GM06990 (cell line): ENCODE measurements at regions not wholly inside any gene's neighbourhood (a gene's known extent, or its start where the extent isn't known, plus 50 kb on each side); places are given as distances from the start of the nearest gene placed in this dataset.

Experiments used
- DNase-seq: peaks from one replicate; pipeline ENCODE4 v3.0.0-alpha.2; 2011; ENCODE audit not compliant: insufficient read length; ENCODE audit errors: extremely low read depth
- H3K27me3 ChIP-seq: replicated peaks from 2 replicates; pipeline ENCODE4 v1.6.0; 2011; ENCODE audit warnings: low read length; ENCODE audit not compliant: control insufficient read depth, insufficient read depth
- H3K36me3 ChIP-seq: 2 replicates; pipeline ENCODE4 v1.5.1; 2011; ENCODE audit warnings: low read length; ENCODE audit not compliant: control insufficient read depth, insufficient read depth
- H3K4me3 ChIP-seq: replicated peaks from 2 replicates; pipeline ENCODE4 v1.5.1; 2011; ENCODE audit warnings: low read depth, mild to moderate bottlenecking, control low read depth, low read length
- CTCF ChIP-seq: IDR thresholded peaks from 2 replicates; pipeline ENCODE4 v1.5.1; 2011; ENCODE audit warnings: low read length, control low read depth, mild to moderate bottlenecking, inconsistent platforms; ENCODE audit not compliant: insufficient read depth, poor library complexity, severe bottlenecking

DNA sequence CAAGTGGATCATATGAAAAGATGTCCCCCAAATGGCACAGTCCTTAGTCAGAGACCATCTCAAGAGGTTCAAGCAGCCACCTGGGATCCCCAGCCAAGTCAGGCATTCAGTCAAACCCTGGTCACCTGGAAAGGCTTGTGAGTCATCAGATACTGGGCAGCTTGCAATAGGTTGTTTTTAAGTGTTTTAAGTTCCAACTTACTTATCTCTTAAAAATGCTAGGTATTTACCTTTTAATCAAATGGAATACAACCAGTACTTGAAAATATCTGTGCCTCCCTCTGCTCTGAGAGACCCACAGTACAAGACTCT is 262.2 kb downstream of the WDR11 start:
- Histone ChIP-seq H3K36me3 (no peaks in the 10 kb centered on the region), H3K4me3 (no peak overlapping the region), H3K27me3 (no peaks in the 10 kb centered on the region)
- DNase-seq = no peak
- TF ChIP-seq CTCF = no peak

GRCh38 chr10:121113911-121114310 is 262.7 kb downstream of the WDR11 start:
- Histone ChIP-seq H3K4me3 (no peak overlapping the region), H3K36me3 (no peaks in the 10 kb centered on the region), H3K27me3 (no peaks in the 10 kb centered on the region)
- TF ChIP-seq CTCF = no peak
- DNase-seq = no peak

GRCh38 chr10:121115154-121115553 is 264.0 kb downstream of the WDR11 start:
- no peaks in the 10 kb centered on the region for H3K27me3 ChIP-seq
- H3K4me3 ChIP-seq = no peak overlapping the region
- no peaks in the 10 kb centered on the region for H3K36me3 ChIP-seq
- no peak for DNase-seq
- TF ChIP-seq CTCF = no peak

DNA sequence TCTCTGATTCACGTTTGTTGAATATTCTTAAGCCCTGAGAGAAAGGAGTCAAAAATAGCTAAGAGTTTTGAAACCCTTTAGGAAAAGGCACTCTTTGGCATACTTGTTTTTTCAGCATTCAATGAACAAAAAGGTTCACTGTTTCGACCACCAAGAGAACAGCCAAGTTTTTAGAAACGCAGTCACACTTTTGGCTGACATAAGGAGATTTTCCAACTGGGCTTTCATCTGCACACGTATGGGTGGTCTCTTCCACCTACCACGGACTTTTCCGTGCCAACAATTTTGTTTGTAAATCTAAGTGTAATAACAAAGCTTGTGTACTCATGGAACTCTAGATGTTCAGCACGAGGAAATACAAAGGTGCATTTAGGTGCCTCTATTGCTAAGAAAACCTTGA is 270.3 kb downstream of the WDR11 start:
- Histone ChIP-seq H3K36me3 (no peaks in the 10 kb centered on the region), H3K4me3 (no peak overlapping the region), H3K27me3 (no peaks in the 10 kb centered on the region)
- TF ChIP-seq CTCF = no peak
- DNase-seq = no peak

DNA sequence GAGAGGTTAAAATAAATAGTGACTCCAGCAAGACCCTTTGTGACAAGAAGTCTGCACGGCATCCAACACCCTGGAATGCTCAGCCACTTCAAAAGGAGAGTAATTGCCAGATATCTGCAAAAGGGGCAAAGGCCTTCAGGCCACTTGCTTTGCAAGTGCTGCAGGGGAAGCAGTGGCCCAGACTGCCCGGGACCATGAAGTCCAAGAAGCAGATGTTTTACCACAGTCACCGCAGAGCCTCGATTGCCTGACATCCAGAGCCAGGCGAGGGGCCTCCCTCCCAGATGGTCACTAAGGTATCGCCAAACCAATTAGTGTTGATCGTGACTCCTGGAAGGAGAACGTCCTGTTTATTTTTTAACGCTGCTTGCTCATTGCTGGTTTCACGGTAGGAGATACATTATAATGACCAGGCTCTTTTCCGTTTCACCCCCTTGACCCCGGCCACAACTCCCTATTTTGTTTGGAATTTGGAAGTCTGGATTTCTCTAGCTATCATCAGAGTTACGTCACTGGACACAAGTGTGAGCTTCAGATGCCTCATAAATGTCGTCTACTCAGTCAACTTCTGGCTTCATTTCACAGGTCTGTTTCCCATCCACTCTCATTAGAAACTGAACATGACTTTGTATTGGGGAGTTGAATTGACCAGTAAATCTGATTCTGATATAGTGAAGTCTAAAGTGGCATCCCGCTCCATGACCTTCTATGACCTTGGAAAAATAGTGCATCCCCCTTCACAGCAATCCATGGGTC is 276.2 kb downstream of the WDR11 start:
- no peak for DNase-seq
- TF ChIP-seq CTCF = no peak
- no peaks in the 10 kb centered on the region; the same call in 1 of the 2 replicates for H3K27me3 ChIP-seq
- H3K36me3 ChIP-seq = no peaks in the 10 kb centered on the region
- no peak overlapping the region for H3K4me3 ChIP-seq

DNA sequence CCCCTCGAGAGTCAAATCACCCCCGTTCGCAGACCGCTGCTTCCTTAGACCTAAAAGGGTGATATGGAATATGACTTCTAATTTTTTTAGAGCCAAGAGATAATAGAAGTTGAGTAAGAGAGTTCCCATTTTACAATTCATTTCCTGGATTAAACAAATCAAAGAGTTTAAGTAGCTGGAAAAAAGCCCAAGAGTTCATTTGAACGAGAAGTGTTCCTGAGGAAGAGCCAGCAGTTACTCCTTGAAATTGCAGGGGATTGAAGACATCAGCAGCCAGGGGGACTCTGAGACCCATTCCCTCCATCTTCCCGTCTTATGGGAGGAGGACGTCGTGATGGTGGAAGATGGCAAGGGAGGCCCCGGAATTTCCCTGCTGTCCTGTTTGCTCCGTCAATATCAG is 277.0 kb downstream of the WDR11 start:
- TF ChIP-seq CTCF = no peak
- Histone ChIP-seq H3K4me3 (no peak overlapping the region), H3K27me3 (no peaks in the 10 kb centered on the region; the same call in 1 of the 2 replicates), H3K36me3 (no peaks in the 10 kb centered on the region)
- DNase-seq = no peak
